B cell (primary cell): ENCODE measurements at regions not wholly inside any gene's neighbourhood (a gene's known extent, or its start where the extent isn't known, plus 50 kb on each side); places are given as distances from the start of the nearest gene placed in this dataset.

Experiments used
- ATAC-seq: fragments of 200-7000 bp; cut with Tn5 transposase; one replicate; pipeline ENCODE4 v1.10.0; 2021; ENCODE audit warnings: low read depth, mild to moderate bottlenecking, moderate number of reproducible peaks, moderate library complexity
- CTCF ChIA-PET: fragments of 350-600 bp; sonication (Branson Sonifier 250); formaldehyde crosslinking; loops from one replicate; lab custom pipeline; 2021; ENCODE audit warnings: antibody characterized with exemption, inconsistent platforms; lab: Charles Lee
- POLR2A ChIA-PET: fragments of 350-600 bp; sonication (Branson Sonifier 250); formaldehyde crosslinking; loops from one replicate; lab custom pipeline; 2021; ENCODE audit warnings: antibody characterized with exemption; lab: Charles Lee
- DNase-seq: peaks from one replicate; pipeline ENCODE4 v3.0.0; 2013
- H2AFZ ChIP-seq: 2 replicates; pipeline ENCODE4 v1.6.1; 2012; ENCODE audit warnings: mild to moderate bottlenecking, low read depth, low read length; ENCODE audit not compliant: insufficient read depth, poor library complexity, severe bottlenecking
- H3K27ac ChIP-seq, 2 donors: 1 replicate in 1 of 2; 2 replicates in 1 of 2; pipeline ENCODE4 v1.5.1; 2012 to 2013; ENCODE audit warnings: low read length in 2 of 2, mild to moderate bottlenecking in 2 of 2, moderate library complexity in 1 of 2
- H3K27me3 ChIP-seq, 4 experiments: fragments of 200-600 bp in 1 of 4; sonication (generic) in 1 of 4; replicated peaks in 1 of 4; 1 replicate in 2 of 4; 2 replicates in 2 of 4; pipeline versions ENCODE4 v1.6.1 to v1.7.0; 2013 to 2016; ENCODE audit warnings: low read length in 3 of 4, mild to moderate bottlenecking in 2 of 4, mixed read lengths in 1 of 4, moderate library complexity in 1 of 4; ENCODE audit not compliant: insufficient read depth in 4 of 4, control insufficient read depth in 3 of 4; ENCODE audit errors: control extremely low read depth in 1 of 4
- H3K36me3 ChIP-seq, 2 experiments: replicated peaks in 1 of 2; 1 replicate in 1 of 2; 2 replicates in 1 of 2; pipeline versions ENCODE4 v1.6.1 to v1.7.1; 2013; ENCODE audit warnings: low read length in 1 of 2; ENCODE audit not compliant: insufficient read depth in 2 of 2, control insufficient read depth in 1 of 2; ENCODE audit errors: control extremely low read depth in 1 of 2, extremely low read depth in 1 of 2
- H3K4me1 ChIP-seq, 2 donors: fragments of 200-600 bp in 1 of 2; sonication (generic) in 1 of 2; 1 replicate in 1 of 2; 2 replicates in 1 of 2; pipeline versions ENCODE4 v1.5.1 to v1.6.1; 2013 to 2017; ENCODE audit warnings: low read length in 2 of 2; ENCODE audit not compliant: control insufficient read depth in 2 of 2, insufficient read depth in 2 of 2
- H3K4me2 ChIP-seq: replicated peaks from 2 replicates; pipeline ENCODE3; 2012; ENCODE audit warnings: mild to moderate bottlenecking, low read depth, low read length; ENCODE audit not compliant: poor library complexity, severe bottlenecking
- H3K4me3 ChIP-seq, 5 experiments: fragments of 200-600 bp in 1 of 5; sonication (generic) in 1 of 5; 1 replicate in 3 of 5; 2 replicates in 2 of 5; pipeline versions ENCODE4 v1.5.1 to v1.7.0; 2011 to 2016; ENCODE audit warnings: low read length in 4 of 5, mild to moderate bottlenecking in 4 of 5, low read depth in 2 of 5, control low read depth in 1 of 5, moderate library complexity in 1 of 5; ENCODE audit not compliant: insufficient read depth in 1 of 5; ENCODE audit errors: control extremely low read depth in 1 of 5, extremely low read depth in 1 of 5
- H3K79me2 ChIP-seq: fragments of 200-600 bp; sonication (generic); one replicate; pipeline ENCODE4 v1.6.0; 2016; ENCODE audit warnings: low read length; ENCODE audit not compliant: control insufficient read depth, insufficient read depth
- H3K9ac ChIP-seq: fragments of 200-600 bp; sonication (generic); 2 replicates; pipeline ENCODE4 v1.6.1; 2017; ENCODE audit warnings: mild to moderate bottlenecking, low read length, moderate library complexity
- H3K9me3 ChIP-seq, 3 donors: one replicate each; pipeline versions ENCODE4 v1.6.1 to v1.7.1; 2013; ENCODE audit warnings: low read length in 2 of 3; ENCODE audit not compliant: control insufficient read depth in 2 of 3, insufficient read depth in 1 of 3; ENCODE audit errors: control extremely low read depth in 1 of 3
- H4K20me1 ChIP-seq: 2 replicates; pipeline ENCODE4 v1.6.0; 2012; ENCODE audit warnings: mild to moderate bottlenecking, low read length; ENCODE audit not compliant: insufficient read depth, control insufficient read depth, poor library complexity, severe bottlenecking
- H3K27ac Mint-ChIP-seq: one replicate; pipeline ENCODE4 v1.8.0; 2021; ENCODE audit warnings: mixed read lengths
- H3K27me3 Mint-ChIP-seq: one replicate; pipeline ENCODE4 v1.8.0; 2021; ENCODE audit warnings: mixed read lengths
- H3K4me1 Mint-ChIP-seq: one replicate; pipeline ENCODE4 v1.8.0; 2021; ENCODE audit warnings: mixed read lengths
- H3K4me3 Mint-ChIP-seq: one replicate; pipeline ENCODE4 v1.8.0; 2021; ENCODE audit warnings: mixed read lengths
- H3K9me3 Mint-ChIP-seq: one replicate; pipeline ENCODE4 v1.8.0; 2022; ENCODE audit warnings: mixed read lengths; ENCODE audit not compliant: insufficient read depth
- EZH2 ChIP-seq: IDR thresholded peaks from 2 replicates; pipeline ENCODE4 v1.6.1; 2012; ENCODE audit warnings: borderline replicate concordance, low read depth, mild to moderate bottlenecking, moderate library complexity, low read length; ENCODE audit not compliant: insufficient read depth, poor library complexity, severe bottlenecking
- WGBS: methylation state at CpG from one replicate; pipeline ENCODE4 v1.1.5; 2013; ENCODE audit warnings: missing lambda C conversion rate; ENCODE audit not compliant: insufficient coverage; 5-methylcytosine and 5-hydroxymethylcytosine counted together
- intact Hi-C: fragments of 100-400 bp; cut with micrococcal nuclease; formaldehyde crosslinking; loops from one replicate; pipeline ENCODE4 v1.10.0; 2022
- TF ChIP-seq, protein P1 (sequence below): fragments of 200-600 bp; IDR thresholded peaks from one replicate; pipeline ENCODE4 v1.8.0; 2022; ENCODE audit warnings: antibody characterized with exemption, mild to moderate bottlenecking

- H3K4me1 Mint-ChIP-seq = no peaks in the 10 kb centered on the region
- Histone ChIP-seq H3K9me3 (no peaks in the 10 kb centered on the region), H3K9ac (no peak overlapping the region), H3K4me2 (no peak overlapping the region), H2AFZ (no peak overlapping the region), H3K4me3 (no peak overlapping the region), H3K27me3 (no peaks in the 10 kb centered on the region), H4K20me1 (no peaks in the 10 kb centered on the region), H3K79me2 (no peaks in the 10 kb centered on the region), H3K4me1 (no peaks in the 10 kb centered on the region), H3K27ac (no peak overlapping the region), H3K36me3 (no peaks in the 10 kb centered on the region)
- WGBS = no CpG with 5 or more reads among the region's 1 CpG
- H3K4me3 Mint-ChIP-seq = no peak overlapping the region
- DNase-seq (no peak), ATAC-seq (no peak)
- intact Hi-C loops = no loop called here
- CTCF ChIA-PET = no interaction called here
- POLR2A ChIA-PET = no interaction called here
- H3K9me3 Mint-ChIP-seq = no peaks in the 10 kb centered on the region
- TF ChIP-seq, protein P1, sequence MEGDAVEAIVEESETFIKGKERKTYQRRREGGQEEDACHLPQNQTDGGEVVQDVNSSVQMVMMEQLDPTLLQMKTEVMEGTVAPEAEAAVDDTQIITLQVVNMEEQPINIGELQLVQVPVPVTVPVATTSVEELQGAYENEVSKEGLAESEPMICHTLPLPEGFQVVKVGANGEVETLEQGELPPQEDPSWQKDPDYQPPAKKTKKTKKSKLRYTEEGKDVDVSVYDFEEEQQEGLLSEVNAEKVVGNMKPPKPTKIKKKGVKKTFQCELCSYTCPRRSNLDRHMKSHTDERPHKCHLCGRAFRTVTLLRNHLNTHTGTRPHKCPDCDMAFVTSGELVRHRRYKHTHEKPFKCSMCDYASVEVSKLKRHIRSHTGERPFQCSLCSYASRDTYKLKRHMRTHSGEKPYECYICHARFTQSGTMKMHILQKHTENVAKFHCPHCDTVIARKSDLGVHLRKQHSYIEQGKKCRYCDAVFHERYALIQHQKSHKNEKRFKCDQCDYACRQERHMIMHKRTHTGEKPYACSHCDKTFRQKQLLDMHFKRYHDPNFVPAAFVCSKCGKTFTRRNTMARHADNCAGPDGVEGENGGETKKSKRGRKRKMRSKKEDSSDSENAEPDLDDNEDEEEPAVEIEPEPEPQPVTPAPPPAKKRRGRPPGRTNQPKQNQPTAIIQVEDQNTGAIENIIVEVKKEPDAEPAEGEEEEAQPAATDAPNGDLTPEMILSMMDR = no peak
- no peak for TF ChIP-seq EZH2
- H3K27me3 Mint-ChIP-seq = no peaks in the 10 kb centered on the region
- H3K27ac Mint-ChIP-seq = no peak overlapping the region
Observed at GRCh38 chr1:209062863-209063262, 520.7 kb upstream of the CAMK1G start.

DNA sequence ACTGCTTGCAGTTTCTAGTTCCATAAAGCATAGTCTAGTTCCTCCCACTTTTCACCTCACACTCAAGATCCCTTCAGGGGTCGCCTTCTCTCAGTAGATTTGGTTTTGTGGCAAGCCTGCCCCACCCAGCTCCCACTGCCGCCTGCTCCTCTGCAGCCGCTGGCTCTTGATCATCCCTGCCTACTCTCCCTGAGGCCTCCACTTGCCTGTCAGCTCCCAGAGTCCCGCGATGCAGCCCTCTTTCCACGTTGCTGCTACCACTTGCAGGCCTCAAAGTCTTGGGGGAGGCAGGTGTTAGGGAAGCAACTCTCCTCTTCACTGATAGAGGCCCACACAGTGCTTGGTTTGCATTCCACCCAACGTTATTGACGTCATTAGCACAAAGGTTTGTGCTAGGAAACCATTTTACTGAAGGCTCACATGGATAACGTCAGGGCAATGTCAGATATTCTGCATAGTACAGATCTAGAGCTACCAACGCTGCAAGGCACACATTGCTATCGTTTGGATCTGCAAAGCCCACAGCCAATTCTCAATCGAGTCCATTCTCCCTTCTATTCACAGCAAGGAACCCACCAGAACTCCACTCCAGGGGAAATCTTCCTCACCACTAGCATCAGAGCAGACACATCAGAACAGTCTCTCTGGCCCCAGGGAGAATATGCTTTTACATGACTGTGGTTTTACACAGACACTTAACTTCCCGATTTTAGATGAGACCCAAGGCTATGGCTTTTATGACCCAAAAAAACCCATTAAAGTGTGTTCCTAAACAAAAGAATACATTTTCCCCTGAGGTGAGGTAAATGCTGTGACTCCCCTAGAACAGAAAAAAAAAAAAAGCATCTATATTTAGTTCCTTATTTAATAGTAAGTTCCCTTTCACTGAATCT, 519.5 kb upstream of the CAMK1G start:
- no peaks in the 10 kb centered on the region for H3K27me3 ChIP-seq
- no peak overlapping the region for H3K27ac ChIP-seq
- H3K4me2 ChIP-seq = no peak overlapping the region
- Mint-ChIP-seq H3K9me3 (no peaks in the 10 kb centered on the region), H3K27ac (no peak overlapping the region), H3K4me1 (no peaks in the 10 kb centered on the region), H3K27me3 (no peaks in the 10 kb centered on the region), H3K4me3 (no peak overlapping the region)
- WGBS = 88% methylated on average over 9 of the region's 13 CpGs
- intact Hi-C loops = no loop called here
- H3K79me2 ChIP-seq = no peaks in the 10 kb centered on the region
- H4K20me1 ChIP-seq = no peaks in the 10 kb centered on the region
- no peak for TF ChIP-seq EZH2
- TF ChIP-seq, protein P1 = no peak
- H3K4me1 ChIP-seq = no peaks in the 10 kb centered on the region
- POLR2A ChIA-PET = no interaction called here
- H3K4me3 ChIP-seq = no peak overlapping the region
- no peak overlapping the region for H3K9ac ChIP-seq
- CTCF ChIA-PET = no interaction called here
- H2AFZ ChIP-seq = no peak overlapping the region
- no peaks in the 10 kb centered on the region for H3K36me3 ChIP-seq
- ATAC-seq = no peak
- no peaks in the 10 kb centered on the region for H3K9me3 ChIP-seq
- no peak for DNase-seq
